ENCODE measurements at regions not wholly inside any gene's neighbourhood (a gene's known extent, or its start where the extent isn't known, plus 50 kb on each side); places are given as distances from the start of the nearest gene placed in this dataset.

GRCh38 chr4:178082906-178083305 is 640.7 kb upstream of the AGA start:
- Histone ChIP-seq H3K9me3 (no peaks in the 10 kb centered on the region), H3K4me1 (no peaks in the 10 kb centered on the region), H3K36me3 (no peaks in the 10 kb centered on the region), H3K27me3 (no peaks in the 10 kb centered on the region), H3K27ac (no peak overlapping the region), H3K4me3 (no peak overlapping the region)
- TF ChIP-seq CTCF (IDR thresholded peaks at IDR 0.05), result no peak
- intact Hi-C loops (cut with DNase I), result no loop called here
- DNase-seq (no peak), ATAC-seq (no peak)

GRCh38 chr4:178083968-178084367 is 641.7 kb upstream of the AGA start:
- H3K9me3 ChIP-seq, result no peaks in the 10 kb centered on the region
- no peak for TF ChIP-seq CTCF (IDR thresholded peaks at IDR 0.05)
- no peaks in the 10 kb centered on the region for H3K36me3 ChIP-seq
- DNase-seq (no peak), ATAC-seq (no peak)
- H3K4me1 ChIP-seq, result no peaks in the 10 kb centered on the region
- H3K4me3 ChIP-seq, result no peak overlapping the region
- intact Hi-C loops (cut with DNase I), result no loop called here
- no peaks in the 10 kb centered on the region for H3K27me3 ChIP-seq
- H3K27ac ChIP-seq, result no peak overlapping the region

- Histone ChIP-seq H3K4me1 (no peaks in the 10 kb centered on the region), H3K36me3 (no peaks in the 10 kb centered on the region), H3K27ac (no peak overlapping the region), H3K9me3 (no peaks in the 10 kb centered on the region), H3K4me3 (no peak overlapping the region), H3K27me3 (no peaks in the 10 kb centered on the region)
- no peak for TF ChIP-seq CTCF (IDR thresholded peaks at IDR 0.05)
- intact Hi-C loops (cut with DNase I), result no loop called here
- ATAC-seq (no peak), DNase-seq (no peak)
These were observed 644.1 kb upstream of the AGA start for GRCh38 chr4:178086320-178086719.

GRCh38 chr4:178090640-178091411 is 648.6 kb upstream of the AGA start:
- no peak for TF ChIP-seq CTCF (IDR thresholded peaks at IDR 0.05)
- Histone ChIP-seq H3K27ac (no peak overlapping the region), H3K27me3 (no peaks in the 10 kb centered on the region), H3K4me1 (no peaks in the 10 kb centered on the region), H3K4me3 (no peak overlapping the region), H3K9me3 (no peaks in the 10 kb centered on the region), H3K36me3 (no peaks in the 10 kb centered on the region)
- intact Hi-C loops (cut with DNase I), result no loop called here
- DNase-seq (no peak), ATAC-seq (peak; percentile 24)

- H3K36me3 ChIP-seq, result no peaks in the 10 kb centered on the region
These were observed 659.9 kb upstream of the AGA start for GRCh38 chr4:178102139-178102538.

More at GRCh38 chr4:178102139-178102538, 659.9 kb upstream of the AGA start:
- ATAC-seq, result no peak
- Histone ChIP-seq H3K27me3 (no peaks in the 10 kb centered on the region), H3K4me1 (no peaks in the 10 kb centered on the region), H3K9me3 (no peaks in the 10 kb centered on the region), H3K4me3 (no peak overlapping the region), H3K27ac (no peak overlapping the region)
- TF ChIP-seq CTCF (IDR thresholded peaks at IDR 0.05), result no peak
- no peak for DNase-seq
- intact Hi-C loops (cut with DNase I), result no loop called here
